Vagina (tissue), 2 donors: ENCODE measurements at regions not wholly inside any gene's neighbourhood (a gene's known extent, or its start where the extent isn't known, plus 50 kb on each side); places are given as distances from the start of the nearest gene placed in this dataset.

Source experiments
- POLR2A ChIP-seq, 2 donors: fragments of 450-650 bp; IDR thresholded peaks; one replicate each; pipeline ENCODE4 v1.6.1; 2017; ENCODE audit warnings: antibody characterized with exemption in 2 of 2, mild to moderate bottlenecking in 2 of 2, moderate library complexity in 2 of 2
- POLR2AphosphoS5 ChIP-seq, 2 donors: sonication (generic); formaldehyde crosslinking; IDR thresholded peaks; one replicate each; pipeline ENCODE4 v1.9.0; 2017; ENCODE audit warnings: antibody characterized with exemption in 2 of 2, mild to moderate bottlenecking in 2 of 2, low read depth in 1 of 2; ENCODE audit not compliant: insufficient read depth in 1 of 2
- TF ChIP-seq, protein P1 (sequence below), 3 experiments: fragments of 450-650 bp in 2 of 3; fragments of 200-600 bp in 1 of 3; sonication (generic) in 1 of 3; IDR thresholded peaks; one replicate each; pipeline ENCODE4 v1.5.1; 2017 to 2019; ENCODE audit warnings: antibody characterized with exemption in 3 of 3, mild to moderate bottlenecking in 2 of 3, moderate library complexity in 2 of 3

GRCh38 chr6:1057490-1058135 lies 254.3 kb upstream of the FOXQ1 start:
- TF ChIP-seq, protein P1, sequence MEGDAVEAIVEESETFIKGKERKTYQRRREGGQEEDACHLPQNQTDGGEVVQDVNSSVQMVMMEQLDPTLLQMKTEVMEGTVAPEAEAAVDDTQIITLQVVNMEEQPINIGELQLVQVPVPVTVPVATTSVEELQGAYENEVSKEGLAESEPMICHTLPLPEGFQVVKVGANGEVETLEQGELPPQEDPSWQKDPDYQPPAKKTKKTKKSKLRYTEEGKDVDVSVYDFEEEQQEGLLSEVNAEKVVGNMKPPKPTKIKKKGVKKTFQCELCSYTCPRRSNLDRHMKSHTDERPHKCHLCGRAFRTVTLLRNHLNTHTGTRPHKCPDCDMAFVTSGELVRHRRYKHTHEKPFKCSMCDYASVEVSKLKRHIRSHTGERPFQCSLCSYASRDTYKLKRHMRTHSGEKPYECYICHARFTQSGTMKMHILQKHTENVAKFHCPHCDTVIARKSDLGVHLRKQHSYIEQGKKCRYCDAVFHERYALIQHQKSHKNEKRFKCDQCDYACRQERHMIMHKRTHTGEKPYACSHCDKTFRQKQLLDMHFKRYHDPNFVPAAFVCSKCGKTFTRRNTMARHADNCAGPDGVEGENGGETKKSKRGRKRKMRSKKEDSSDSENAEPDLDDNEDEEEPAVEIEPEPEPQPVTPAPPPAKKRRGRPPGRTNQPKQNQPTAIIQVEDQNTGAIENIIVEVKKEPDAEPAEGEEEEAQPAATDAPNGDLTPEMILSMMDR (IDR thresholded peaks at IDR 0.05): no peak
- TF ChIP-seq POLR2A (IDR thresholded peaks at IDR 0.05) (no peak), POLR2AphosphoS5 (IDR thresholded peaks at IDR 0.05; ENCODE audit: insufficient read depth in 1 of 2, low read depth in 1 of 2) (no peak)
